ENCODE measurements at regions not wholly inside any gene's neighbourhood (a gene's known extent, or its start where the extent isn't known, plus 50 kb on each side); places are given as distances from the start of the nearest gene placed in this dataset.

DNA sequence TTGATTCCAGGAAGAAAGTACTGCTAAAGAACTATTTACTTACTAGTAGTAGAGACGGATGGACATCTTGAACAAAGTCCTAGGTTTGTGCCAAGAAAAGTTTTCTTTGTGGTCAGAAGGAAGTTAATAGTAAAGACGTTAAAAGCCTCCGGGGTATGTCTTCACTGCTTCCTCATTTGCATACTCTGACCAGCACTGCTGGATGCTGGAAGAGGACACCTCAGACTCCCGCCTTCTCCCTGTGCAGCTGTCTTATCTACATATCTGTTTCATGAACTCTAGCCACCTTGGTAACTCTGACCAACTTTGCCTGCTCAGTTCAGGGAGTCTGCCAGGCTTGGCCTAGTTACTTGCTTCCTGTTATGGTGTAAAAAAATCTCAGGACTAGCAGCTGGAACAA, 1109.1 kb upstream of the MIR17HG start:
- TF ChIP-seq CTCF (conservative IDR thresholded peaks at IDR 0.05; ENCODE audit: low read depth, low read length) (no peak), POLR2A (IDR thresholded peaks at IDR 0.05; ENCODE audit: low read depth, low read length) (no peak), SMC3 (IDR thresholded peaks at IDR 0.05; ENCODE audit: low read depth, low read length) (no peak), FOS (IDR thresholded peaks at IDR 0.05; ENCODE audit: low read depth, low read length) (no peak), CEBPB (IDR thresholded peaks at IDR 0.05; ENCODE audit: low read depth, low read length) (no peak)

Data from IMR-90 (cell line).